LNCaP clone FGC (cell line): ENCODE measurements at regions not wholly inside any gene's neighbourhood (a gene's known extent, or its start where the extent isn't known, plus 50 kb on each side); places are given as distances from the start of the nearest gene placed in this dataset.
"Not testable (repeated sequence)": the region's sequence is repeated elsewhere in the genome, so short reads cannot be mapped to it uniquely, and the experiment has no call there.

Source experiments
- DNase-seq: peaks from one replicate; pipeline ENCODE4 v3.0.0-alpha.2; 2011; ENCODE audit warnings: low read depth
- H3K4me3 ChIP-seq: 2 replicates; pipeline ENCODE4 v1.5.1; 2011; ENCODE audit warnings: mild to moderate bottlenecking, low read depth, low read length, control low read depth
- CTCF ChIP-seq: IDR thresholded peaks from 2 replicates; pipeline ENCODE4 v1.5.1; 2012; ENCODE audit warnings: mild to moderate bottlenecking; ENCODE audit not compliant: control insufficient read depth, insufficient read depth; ENCODE audit errors: extremely low read depth

- no peak for TF ChIP-seq CTCF
- DNase-seq, result no peak
- no peak overlapping the region for H3K4me3 ChIP-seq
These were observed 1513.5 kb upstream of the PRR20A start for GRCh38 chr13:55627221-55627620.

- no peak for DNase-seq
- no peak for TF ChIP-seq CTCF
- no peak overlapping the region for H3K4me3 ChIP-seq
These were observed 1508.3 kb upstream of the PRR20A start for GRCh38 chr13:55632402-55632801.

DNA sequence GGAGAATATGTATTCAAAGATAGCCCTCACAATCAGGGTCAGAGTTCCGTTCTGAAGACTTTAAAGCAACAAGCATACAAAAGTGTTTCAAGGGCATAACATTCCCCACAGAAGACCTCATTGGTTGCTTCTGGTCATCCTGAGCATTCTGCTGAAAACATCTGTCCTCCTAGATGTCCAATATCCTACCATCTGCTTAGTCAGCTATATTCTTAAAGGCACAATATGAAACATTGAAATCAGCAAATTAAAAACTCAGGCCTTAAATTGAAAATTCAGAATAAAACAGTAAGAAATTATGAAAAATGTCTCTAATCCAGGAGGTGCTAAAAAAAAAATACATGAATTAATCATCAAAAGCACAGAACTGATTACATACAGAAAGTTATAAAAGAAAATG, 1491.2 kb upstream of the PRR20A start:
- no peak overlapping the region for H3K4me3 ChIP-seq
- DNase-seq, result no peak
- TF ChIP-seq CTCF, result no peak

DNA sequence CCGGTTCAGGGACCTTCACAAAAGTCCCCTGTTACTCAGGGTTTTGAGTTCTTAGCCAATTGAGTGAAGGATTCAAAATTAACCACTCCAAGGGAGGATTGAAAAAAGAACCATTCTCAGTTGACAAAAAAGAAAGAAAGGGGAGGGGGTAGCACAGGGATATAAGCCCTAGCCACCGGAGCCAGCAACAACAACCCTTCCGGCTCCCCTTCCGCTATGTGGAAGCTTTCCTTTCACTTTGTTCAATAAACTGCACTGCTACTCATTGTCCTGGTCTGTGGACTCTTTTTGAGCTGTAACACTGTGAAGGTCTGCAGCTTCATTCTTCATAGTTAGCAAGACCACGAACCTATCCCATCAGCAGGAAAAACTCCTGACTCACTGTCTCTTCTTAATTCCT, 1488.1 kb upstream of the PRR20A start:
- H3K4me3 ChIP-seq, result no peak overlapping the region
- no peak for DNase-seq
- no peak for TF ChIP-seq CTCF

DNA sequence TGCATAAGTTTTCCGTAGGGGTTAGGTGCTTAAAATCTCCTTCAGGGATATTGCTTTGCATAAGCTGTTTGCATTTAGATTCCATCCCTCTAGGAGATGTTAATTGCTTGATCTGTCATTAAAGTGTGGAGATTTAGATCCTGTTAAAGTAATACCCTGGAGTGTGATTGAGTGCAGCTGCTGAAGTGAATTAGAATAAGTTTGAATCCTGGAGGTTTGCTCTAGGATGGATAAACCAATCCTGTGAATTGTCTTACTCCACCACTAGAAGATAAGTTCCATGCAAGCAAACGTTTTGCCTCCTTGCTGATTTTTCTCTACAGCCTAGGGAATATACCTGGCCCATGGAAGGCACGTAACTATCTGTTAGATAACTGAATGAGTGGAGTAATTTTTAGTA, 1487.2 kb upstream of the PRR20A start:
- TF ChIP-seq CTCF, result no peak
- DNase-seq, result no peak
- no peak overlapping the region for H3K4me3 ChIP-seq

DNA sequence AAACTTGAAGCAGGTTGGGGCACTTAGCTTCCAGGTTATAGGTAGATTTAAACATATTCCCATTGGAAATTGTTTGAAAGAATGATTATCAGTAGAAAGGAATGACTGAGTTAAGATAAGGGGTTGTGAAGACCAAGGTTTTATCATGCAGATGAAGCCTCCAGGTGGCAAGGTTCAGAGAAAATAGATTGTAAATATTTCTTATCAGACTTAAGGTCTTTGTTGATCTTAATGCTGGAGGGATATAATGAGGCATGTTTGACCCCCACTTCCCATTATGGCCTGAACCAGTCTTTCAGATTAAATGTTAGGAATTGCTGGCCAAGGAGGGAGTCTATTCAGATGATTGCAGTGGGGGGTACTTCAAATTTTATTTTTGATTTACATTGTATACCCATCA, 1486.5 kb upstream of the PRR20A start:
- no peak overlapping the region for H3K4me3 ChIP-seq
- no peak for DNase-seq
- no peak for TF ChIP-seq CTCF

DNA sequence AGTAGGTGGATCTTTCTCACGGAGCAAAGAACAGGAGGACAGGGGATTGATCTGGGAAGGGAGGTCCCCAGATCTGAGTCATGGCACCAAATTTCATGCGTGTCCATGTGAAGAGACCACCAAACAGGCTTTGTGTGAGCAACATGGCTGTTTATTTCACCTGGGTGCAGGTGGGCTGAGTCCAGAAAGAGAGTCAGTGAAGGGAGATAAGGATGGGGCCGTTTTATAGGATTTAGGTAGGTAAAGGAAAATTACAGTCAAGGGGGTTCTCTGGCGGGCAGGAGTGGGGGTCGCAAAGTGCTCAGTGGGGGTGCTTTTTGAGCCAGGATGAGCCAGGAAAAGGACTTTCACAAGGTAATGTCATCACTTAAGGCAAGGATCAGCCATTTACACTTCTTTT, 1480.5 kb upstream of the PRR20A start:
- not testable (repeated sequence) for H3K4me3 ChIP-seq, DNase-seq

GRCh38 chr13:55660851-55661250, 1479.9 kb upstream of the PRR20A start:
- TF ChIP-seq CTCF, result no peak
- no peak overlapping the region for H3K4me3 ChIP-seq

More at GRCh38 chr13:55660851-55661250, 1479.9 kb upstream of the PRR20A start:
- no peak for DNase-seq
